ENCODE measurements at regions not wholly inside any gene's neighbourhood (a gene's known extent, or its start where the extent isn't known, plus 50 kb on each side); places are given as distances from the start of the nearest gene placed in this dataset.

GRCh38 chr2:41127351-41127750 lies 675.5 kb upstream of the SLC8A1 start:
- no peak for TF ChIP-seq CTCF (IDR thresholded peaks at IDR 0.05)
- H3K4me3 ChIP-seq: no peak overlapping the region
- no peak overlapping the region for H3K27ac ChIP-seq
- no peaks in the 10 kb centered on the region for H3K36me3 ChIP-seq
- H3K4me1 ChIP-seq: no peaks in the 10 kb centered on the region
- no peaks in the 10 kb centered on the region for H3K9me3 ChIP-seq
- DNase-seq: no peak
- no peaks in the 10 kb centered on the region for H3K27me3 ChIP-seq
- intact Hi-C loops (cut with DNase I; ENCODE audit: low total_unique reads): no loop called here

- no peaks in the 10 kb centered on the region for H3K36me3 ChIP-seq
- no peak overlapping the region for H3K27ac ChIP-seq
- H3K4me3 ChIP-seq: no peak overlapping the region
- no peaks in the 10 kb centered on the region for H3K4me1 ChIP-seq
- H3K9me3 ChIP-seq: no peaks in the 10 kb centered on the region
- intact Hi-C loops (cut with DNase I; ENCODE audit: low total_unique reads): no loop called here
- TF ChIP-seq POLR2A (IDR thresholded peaks at IDR 0.05) (no peak), CTCF (IDR thresholded peaks at IDR 0.05) (no peak)
- no peaks in the 10 kb centered on the region for H3K27me3 ChIP-seq
- no peak for DNase-seq
Observed at GRCh38 chr2:41129988-41130387, 678.1 kb upstream of the SLC8A1 start.

GRCh38 chr2:41137031-41137430 lies 685.1 kb upstream of the SLC8A1 start:
- no peaks in the 10 kb centered on the region for H3K36me3 ChIP-seq
- no peaks in the 10 kb centered on the region for H3K4me1 ChIP-seq
- DNase-seq: no peak
- no peak overlapping the region for H3K4me3 ChIP-seq
- no peak overlapping the region for H3K27ac ChIP-seq
- TF ChIP-seq CTCF (IDR thresholded peaks at IDR 0.05) (no peak), POLR2A (IDR thresholded peaks at IDR 0.05) (no peak)
- H3K27me3 ChIP-seq: no peaks in the 10 kb centered on the region
- intact Hi-C loops (cut with DNase I; ENCODE audit: low total_unique reads): no loop called here
- H3K9me3 ChIP-seq: no peaks in the 10 kb centered on the region

GRCh38 chr2:41141146-41141791 lies 689.4 kb upstream of the SLC8A1 start:
- Histone ChIP-seq H3K4me3 (no peak overlapping the region), H3K9me3 (no peaks in the 10 kb centered on the region), H3K36me3 (no peaks in the 10 kb centered on the region), H3K27me3 (no peaks in the 10 kb centered on the region), H3K27ac (no peak overlapping the region), H3K4me1 (no peaks in the 10 kb centered on the region)
- intact Hi-C loops (cut with DNase I; ENCODE audit: low total_unique reads): no loop called here
- no peak for TF ChIP-seq POLR2A (IDR thresholded peaks at IDR 0.05)
- DNase-seq: no peak

- no peak overlapping the region for H3K27ac ChIP-seq
- no peaks in the 10 kb centered on the region for H3K27me3 ChIP-seq
- no peak overlapping the region for H3K4me3 ChIP-seq
- intact Hi-C loops (cut with DNase I; ENCODE audit: low total_unique reads): no loop called here
- no peaks in the 10 kb centered on the region for H3K36me3 ChIP-seq
- no peak for DNase-seq
- H3K4me1 ChIP-seq: no peaks in the 10 kb centered on the region
- H3K9me3 ChIP-seq: no peaks in the 10 kb centered on the region
- TF ChIP-seq POLR2A (IDR thresholded peaks at IDR 0.05) (no peak), CTCF (IDR thresholded peaks at IDR 0.05) (no peak)
Observed at GRCh38 chr2:41142478-41142877, 690.6 kb upstream of the SLC8A1 start.

GRCh38 chr2:41145066-41145465 lies 693.2 kb upstream of the SLC8A1 start:
- Histone ChIP-seq H3K4me3 (no peak overlapping the region), H3K36me3 (no peaks in the 10 kb centered on the region), H3K9me3 (no peaks in the 10 kb centered on the region), H3K27me3 (no peaks in the 10 kb centered on the region), H3K4me1 (no peaks in the 10 kb centered on the region), H3K27ac (no peak overlapping the region)
- TF ChIP-seq CTCF (IDR thresholded peaks at IDR 0.05) (no peak), POLR2A (IDR thresholded peaks at IDR 0.05) (no peak)
- DNase-seq: no peak
- intact Hi-C loops (cut with DNase I; ENCODE audit: low total_unique reads): no loop called here

Data from uterus (tissue), 3 donors.